ENCODE measurements at regions not wholly inside any gene's neighbourhood (a gene's known extent, or its start where the extent isn't known, plus 50 kb on each side); places are given as distances from the start of the nearest gene placed in this dataset.

DNA sequence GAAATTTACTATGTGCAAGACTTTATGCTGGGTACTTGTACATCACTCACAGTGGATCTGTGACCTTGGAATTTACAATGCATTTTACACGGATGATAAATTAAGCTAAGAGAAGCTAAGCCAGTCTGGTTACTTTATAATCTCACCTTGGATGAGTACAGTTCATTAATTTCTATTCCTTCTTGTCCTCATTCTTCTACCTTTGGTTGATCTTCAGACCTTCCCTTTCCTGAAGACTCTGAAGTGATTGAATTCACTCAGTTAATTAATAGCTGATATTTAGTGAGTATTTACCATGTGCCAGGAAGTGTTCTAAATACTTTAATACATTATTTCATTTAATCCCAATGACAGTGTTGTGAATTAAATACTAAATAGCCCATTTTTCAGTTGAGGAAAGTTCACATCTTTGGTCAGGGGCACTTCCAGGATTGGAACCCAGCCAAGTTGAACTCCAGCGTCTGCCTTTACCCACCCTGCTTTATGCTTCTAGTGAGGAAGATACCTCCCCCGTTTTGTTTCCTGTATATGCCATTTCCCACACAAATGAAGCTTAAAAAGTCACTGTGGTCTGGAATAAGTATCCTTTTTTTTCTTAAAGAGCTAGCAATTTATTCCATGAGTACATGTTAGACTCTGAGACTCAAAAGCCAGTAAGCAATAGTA lies 146.6 kb downstream of the TLR5 start:
- DNase-seq (ENCODE audit: low spot score): no peak

DNA sequence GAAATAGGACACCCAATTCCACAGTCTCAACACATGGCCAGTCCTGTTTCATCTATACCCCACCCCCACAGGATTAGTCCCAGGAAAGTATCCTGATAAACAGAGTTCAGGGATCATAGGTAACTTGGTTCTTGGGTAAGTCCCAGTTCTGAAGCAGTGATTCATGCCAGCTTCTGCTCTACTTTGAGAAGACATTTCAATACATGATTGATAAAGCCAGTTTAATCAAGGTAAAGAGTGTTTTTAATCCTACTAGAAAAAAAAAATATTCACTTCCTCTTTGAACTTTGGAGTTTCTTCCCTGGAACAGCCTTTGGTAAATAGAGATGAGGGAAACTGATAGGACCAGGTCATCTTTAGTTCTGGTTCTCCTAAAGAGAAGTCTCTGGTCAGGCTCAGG lies 142.4 kb downstream of the TLR5 start:
- DNase-seq (ENCODE audit: low spot score): no peak

DNA sequence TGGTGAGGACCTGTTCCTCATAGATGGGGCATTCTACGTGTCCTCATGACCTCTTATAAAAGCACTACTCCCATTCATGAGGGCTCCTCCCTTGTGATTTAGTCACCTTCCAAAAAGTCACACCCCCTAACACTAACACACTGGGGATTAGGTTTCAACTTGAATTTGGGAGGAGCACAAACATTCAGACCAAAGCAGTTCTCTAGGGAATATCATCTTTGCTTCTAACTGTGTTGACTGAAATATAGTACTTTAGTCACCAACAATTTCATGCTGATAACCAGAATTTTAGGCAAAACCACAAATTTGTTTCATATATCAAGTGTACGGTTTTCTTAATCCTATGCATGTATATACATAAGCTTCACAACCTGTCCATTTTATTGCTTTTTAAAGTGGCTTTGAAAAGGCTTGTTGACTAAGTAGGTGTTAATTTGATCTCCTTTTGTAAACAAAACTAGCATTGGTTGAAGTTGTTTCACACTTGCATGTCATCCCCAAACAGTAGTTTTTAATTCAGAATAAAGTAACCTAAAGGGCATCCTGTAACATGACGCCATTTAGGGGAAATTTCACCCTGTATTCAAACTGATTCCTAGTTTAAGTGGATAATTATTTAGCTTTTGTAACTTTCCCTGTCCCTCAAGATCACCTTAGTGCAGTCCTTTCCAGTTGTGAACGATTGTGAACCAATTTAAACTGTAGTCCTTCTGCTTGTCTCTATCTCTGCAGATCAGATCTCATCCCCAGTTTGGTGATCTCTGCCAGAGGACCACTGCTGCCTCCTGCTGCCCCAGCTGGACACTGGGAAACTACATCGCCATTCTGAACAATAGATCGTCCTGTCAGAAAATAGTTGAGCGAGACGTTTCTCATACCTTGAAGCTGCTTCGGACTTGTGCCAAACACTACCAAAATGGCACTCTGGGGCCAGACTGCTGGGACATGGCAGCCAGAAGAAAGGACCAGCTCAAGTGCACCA lies 141.1 kb downstream of the TLR5 start:
- no peak for DNase-seq (ENCODE audit: low spot score)

DNA sequence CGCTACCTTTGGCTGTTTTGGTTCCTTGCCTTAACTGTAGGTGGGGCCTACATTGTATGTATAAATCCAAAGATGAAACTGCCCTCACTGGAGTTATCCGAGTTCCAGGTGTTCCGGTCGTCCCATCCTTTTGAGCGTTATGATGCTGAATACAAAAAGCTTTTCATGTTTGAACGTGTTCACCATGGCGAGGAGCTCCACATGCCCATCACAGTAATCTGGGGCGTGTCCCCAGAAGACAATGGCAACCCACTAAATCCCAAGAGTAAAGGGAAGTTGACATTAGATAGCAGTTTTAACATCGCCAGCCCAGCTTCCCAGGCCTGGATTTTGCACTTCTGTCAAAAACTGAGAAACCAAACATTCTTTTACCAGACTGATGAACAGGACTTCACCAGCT lies 139.5 kb downstream of the TLR5 start:
- DNase-seq (ENCODE audit: low spot score): no peak

DNA sequence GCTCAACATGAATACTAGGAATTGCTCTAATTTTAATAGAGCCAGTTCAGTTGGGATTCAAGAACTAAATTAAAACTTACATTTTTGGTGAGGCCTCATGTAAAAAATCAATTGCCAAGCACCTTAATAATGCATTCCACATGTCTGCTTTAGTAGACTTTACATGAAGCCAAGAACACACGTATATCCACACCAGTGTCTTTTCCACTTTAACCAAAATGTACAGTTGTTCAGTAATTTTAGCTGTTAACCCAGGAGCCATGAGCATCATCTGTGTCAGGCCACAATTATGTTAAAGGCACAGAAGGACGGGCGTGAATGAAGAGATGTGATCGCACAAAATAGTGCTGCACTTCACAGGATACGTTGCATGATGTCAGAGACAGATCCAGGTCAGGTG lies 136.7 kb downstream of the TLR5 start:
- no peak for DNase-seq (ENCODE audit: low spot score)

DNA sequence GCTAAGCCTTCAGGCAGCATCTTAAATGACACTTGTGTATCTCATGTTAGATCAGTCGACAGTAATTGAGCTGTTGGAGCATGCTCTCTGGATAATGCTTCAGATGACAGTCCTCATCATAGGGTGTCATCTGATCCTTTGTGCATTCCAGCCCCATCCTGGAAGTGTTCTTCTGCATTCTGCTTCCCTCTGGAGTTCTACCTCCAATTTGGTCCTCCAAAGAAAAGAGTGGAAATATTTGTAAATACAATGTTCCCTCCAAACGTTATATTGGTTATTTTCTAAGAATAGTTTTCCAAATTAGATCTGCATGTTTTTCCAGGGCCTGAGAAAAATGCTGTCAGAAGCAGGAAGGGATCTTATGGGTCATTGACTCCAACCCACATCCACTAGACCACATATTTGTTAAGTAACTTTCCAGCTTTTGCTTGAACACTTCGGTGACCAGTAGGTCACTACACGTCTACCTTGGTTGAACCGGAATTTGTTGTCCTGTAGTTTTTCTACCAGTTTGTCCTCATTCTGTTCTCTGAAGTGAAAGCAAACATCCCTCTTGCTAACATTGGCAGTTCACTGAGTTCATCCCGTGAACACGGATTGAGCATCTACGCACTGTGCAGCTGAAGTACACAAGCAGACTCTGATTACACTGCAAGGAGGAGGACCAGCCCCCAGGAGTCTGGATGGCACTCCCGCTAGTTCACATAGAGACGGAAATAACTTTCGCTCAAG lies 136.0 kb downstream of the TLR5 start:
- no peak for DNase-seq (ENCODE audit: low spot score)

DNA sequence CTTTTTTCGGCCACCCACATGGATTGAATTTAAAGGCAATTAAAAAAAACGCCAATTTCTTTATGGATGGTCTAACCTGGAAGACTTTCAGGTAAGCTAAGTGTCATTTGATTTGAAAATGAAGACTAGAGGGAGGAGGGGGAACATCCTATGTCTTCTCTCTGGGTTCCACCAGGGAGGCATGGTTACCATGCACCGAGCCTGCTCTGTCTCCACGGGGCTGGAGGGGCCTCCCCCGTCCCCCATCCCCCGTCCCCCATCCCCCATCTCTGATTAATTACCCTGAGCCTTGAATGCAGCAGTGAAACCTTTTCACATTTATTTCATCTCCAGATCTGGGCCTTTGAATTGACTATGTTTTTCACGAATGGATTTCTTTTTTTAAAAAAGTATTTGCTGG lies 135.1 kb downstream of the TLR5 start:
- no peak for DNase-seq (ENCODE audit: low spot score)

DNA sequence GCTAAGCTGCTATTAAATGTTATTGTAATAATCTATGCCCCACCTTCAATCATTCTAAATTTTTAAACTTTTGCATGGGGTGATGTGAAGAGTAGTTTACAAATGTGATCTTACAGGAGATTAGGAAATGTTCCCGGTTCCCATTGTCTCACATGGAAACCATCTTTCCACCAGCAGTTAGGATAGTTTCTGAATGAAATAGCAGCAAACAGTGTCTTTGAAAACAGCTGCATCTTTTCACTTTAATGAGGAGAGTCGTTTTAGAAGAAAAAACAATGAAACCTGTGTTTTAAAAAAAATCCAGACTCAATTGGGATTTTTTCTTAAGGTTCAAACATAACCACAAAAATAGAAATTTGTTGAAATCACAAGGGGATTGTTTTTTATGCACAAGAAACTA lies 134.2 kb downstream of the TLR5 start:
- no peak for DNase-seq (ENCODE audit: low spot score)

DNA sequence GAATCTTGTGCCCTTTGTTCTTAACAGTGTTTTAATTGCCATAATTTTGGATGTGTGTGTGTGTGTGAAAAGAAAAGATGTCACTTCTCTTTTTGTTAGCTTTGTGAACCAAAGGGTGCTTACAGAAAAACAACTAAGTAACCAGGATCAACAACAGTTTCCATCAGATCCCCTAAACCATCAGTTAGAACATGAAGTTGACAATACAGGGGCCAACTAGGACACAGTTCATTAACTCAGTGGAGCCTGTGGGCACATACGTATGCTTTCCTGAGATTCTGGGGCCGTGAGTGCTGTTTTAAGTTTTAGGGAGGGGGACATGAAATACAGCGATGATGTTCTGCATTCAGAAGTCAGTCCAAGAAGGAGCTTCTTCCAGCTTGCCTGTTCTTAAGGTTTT lies 133.6 kb downstream of the TLR5 start:
- no peak for DNase-seq (ENCODE audit: low spot score)

DNA sequence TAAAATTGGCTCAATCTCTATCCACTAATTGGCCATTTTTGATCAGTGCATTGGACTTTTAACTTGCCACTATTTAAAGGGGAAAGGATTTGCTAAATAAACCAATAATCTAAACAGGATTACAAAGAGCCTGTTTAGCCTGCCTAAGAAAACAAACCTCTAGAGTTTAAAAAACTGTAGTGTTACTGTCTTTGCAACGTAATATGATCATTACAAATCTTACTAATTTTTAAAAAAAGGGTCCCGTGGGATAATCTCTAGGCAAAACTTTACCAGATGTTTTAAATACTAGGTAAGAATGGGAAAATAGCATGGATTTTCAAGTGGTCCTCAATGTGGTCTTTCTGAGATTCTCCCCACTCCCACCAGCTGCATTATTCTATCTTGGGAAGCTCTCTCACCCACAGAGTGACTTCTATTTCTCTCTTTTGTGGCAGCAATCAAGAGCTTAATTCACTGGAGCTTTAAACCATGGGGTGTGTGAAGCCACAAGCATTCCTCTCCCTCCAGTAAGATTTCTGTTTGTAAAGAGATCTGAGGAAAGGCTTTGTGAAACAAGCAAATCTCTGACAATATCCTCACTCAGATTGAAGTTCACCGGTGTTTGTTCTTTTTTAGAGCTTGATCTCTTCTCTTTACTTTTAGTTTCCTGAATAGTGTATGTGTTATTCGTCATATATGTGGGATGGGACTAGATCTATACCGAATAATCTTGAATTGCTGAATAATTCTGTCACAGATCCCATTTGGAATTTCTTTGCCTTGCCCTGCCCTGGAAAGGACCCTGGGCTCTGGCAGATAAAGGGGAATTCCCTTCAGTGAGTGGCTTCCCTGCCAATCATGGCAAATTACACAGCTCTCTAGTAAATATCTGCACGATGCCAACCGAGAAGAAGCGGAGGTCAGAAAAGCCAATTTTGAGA lies 132.2 kb downstream of the TLR5 start:
- peak; percentile 35 for DNase-seq (ENCODE audit: low spot score)

DNA sequence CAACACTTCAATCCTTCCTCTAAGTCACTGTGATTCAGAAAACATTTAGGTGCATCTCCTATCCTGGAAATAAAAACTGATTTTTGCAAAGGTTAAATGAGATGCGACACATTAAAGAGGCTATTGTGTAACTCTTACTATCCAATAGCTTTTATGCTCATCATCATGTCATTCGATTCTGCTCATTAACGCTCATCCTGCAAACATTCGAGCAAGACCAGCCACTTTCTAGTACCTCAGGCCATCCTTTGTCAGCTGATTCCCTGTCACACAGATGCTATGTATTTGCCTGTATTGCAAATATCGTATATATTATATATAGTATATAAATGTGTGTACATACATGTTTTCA lies 131.6 kb downstream of the TLR5 start:
- no peak for DNase-seq (ENCODE audit: low spot score)

DNA sequence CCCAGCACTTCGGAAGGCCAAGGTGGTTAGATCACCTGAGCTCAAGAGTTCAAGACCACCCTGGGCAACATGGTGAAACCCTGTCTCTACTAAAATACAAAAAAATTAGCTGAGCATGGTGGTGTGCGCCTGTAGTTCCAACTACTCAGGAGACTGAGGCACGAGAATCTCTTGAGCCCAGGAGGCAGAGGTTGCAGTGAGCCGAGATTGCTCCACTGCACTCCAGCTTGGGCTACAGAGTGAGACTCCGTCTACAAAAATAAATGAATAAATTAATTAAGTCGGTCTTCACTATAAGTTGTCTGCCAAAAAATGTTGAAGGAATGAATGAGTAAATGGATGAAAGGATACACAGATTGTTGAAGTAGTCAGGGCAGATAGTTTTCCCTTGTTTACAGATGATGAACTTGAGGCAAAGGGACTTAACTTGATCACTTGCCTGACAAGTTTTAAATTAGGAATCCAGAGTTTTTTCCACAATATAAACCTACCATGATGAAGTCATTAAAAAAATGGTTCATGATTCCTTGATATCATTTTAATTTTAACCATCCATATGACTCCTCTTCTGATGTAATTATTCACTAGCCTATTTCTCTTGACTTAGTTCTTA lies 130.8 kb downstream of the TLR5 start:
- DNase-seq (ENCODE audit: low spot score): no peak

DNA sequence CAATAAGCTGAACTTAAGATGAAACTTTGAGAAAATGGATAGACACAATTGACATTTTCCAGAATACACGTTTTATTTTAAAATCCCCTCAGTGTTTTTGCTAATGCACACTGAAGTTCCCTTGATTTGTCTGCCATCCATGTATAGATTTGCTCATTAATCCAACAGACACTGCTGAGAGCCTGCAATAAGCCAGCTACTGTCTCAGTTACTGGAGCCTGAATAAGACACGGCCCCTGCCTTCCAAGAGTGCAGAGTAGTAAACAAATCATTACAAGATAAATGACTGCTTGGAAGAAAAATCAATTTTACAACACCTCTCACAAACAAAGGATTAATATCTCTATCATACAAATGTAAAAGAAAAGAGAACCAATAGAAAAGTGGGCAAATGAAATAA lies 130.1 kb downstream of the TLR5 start:
- no peak for DNase-seq (ENCODE audit: low spot score)

DNA sequence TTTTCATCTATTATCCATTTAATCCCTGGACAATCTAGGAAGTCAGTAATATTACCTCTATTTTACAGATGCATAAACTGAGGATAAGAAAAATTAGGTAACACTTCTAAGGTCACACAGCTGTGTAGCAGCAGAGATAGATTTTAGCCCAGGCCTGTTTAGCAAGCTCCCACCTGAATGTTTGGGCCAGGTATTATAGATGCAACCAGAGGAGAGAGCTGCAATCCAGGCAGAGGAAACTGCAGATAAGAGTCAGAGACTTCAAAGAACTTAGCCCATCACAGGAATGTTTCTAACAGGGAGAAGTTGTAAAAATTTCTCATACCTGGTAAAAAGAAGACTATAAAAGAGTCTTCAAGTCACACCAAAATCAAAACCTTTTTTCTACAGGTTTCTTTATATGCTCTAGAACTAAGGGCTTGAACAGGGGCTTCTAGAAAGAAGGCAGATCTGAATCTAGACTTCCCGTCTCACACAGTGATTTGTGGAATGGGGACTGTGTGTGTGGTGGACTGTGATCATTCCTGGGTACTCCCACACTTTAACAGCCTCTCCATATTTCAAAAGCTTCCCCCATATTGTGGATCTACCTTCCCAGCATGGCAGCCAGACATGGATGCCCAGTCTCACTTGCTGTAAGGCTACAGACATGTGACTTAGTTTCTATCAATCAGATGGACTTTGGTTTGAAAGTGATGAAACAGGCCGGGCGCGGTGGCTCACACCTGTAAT lies 128.7 kb downstream of the TLR5 start:
- DNase-seq (ENCODE audit: low spot score): no peak

DNA sequence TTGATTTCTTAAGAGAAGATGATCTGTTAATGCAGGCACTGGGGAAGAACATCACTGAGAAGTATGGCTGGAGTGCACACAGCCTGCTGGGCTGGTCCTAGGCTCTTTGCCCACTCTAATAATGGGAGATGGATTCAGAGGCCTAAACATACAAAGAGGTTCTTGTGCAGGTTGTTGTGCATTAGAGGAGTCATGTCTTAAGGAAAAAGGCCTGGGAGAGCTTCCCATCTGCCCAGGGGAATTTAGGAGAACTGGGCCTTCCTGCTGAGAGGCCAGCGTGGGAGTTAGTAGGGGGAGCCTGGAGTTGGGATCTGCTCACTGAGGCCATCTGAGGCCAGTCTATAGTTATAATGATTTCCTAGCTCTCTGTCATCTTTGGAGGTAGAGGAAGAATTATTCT lies 126.7 kb downstream of the TLR5 start:
- no peak for DNase-seq (ENCODE audit: low spot score)

DNA sequence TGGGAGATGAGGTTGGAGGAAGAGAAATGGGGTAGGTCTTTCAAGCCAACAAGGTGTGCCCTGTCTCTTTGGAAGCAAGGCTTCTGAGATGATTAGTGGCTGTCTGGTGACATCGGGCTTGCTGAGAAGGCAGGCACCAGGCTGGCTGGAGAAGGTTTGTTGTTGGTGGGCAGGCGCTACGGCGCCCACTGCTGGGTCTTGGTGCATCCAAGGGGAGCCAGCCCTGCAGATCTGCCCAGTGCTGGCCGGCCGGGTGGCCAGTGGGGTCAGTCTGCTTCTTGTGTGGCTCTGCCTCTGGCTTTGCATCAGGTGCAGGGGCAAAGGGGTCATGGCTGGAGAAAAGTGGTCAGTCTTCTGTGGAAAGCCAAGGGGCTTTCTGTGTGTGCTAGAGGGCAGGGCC lies 126.2 kb downstream of the TLR5 start:
- no peak for DNase-seq (ENCODE audit: low spot score)

DNA sequence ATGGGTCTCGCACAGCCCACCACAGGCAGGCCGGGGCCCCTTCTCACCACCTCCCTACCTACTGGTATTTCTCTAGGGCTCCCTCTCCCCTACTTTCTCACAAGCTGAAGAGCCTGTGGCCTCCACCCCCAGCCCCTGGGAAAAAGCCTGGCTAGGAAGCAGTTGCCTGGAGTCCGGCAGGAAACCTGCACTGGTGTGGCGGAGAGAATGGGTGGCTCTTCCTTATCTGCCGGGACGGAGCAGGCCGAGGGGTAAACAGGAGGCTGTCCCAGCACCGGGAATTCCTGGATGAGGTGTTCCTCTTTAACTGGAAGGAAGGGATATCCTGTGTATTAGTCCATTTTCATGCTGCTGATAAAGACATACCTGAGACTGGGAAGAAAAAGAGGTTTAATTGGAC lies 125.8 kb downstream of the TLR5 start:
- DNase-seq (ENCODE audit: low spot score): no peak

DNA sequence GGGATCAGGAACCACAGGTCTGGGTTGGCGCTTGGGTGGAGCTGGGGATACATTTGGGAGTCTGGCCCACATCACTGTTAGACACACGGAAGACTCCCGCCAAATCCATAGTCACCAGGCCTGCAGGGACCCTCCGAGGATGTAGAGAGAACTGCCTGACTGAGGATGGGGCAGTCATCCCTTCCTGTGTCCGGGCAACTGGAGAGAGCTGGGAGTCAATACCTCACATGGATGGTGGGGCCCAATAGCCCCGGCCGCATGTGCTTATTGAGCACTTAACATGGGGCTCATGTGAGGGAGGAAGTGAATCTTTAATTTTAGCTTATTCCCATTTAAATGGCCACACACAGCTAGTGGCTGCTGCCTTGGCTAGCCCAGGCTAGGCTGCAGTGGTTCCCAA lies 124.5 kb downstream of the TLR5 start:
- no peak for DNase-seq (ENCODE audit: low spot score)

DNA sequence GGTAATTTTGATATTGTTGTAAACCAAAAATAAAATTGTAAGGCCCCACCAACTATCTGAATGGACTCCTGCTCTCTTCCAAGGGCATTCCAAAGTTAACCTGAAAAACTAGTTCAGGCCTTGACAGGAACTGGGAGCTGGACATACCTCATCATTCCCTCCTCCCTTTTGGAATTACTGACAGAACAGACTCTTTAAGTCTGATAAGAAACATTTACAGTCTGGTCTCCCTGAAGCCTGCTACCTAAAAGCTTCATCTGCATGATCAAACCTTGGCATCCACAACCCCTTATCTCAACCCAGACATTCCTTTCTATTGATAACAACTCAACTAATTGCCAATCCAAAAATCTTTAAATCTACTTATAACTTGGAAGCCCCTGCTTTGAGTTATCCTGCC lies 123.8 kb downstream of the TLR5 start:
- DNase-seq (ENCODE audit: low spot score): no peak

DNA sequence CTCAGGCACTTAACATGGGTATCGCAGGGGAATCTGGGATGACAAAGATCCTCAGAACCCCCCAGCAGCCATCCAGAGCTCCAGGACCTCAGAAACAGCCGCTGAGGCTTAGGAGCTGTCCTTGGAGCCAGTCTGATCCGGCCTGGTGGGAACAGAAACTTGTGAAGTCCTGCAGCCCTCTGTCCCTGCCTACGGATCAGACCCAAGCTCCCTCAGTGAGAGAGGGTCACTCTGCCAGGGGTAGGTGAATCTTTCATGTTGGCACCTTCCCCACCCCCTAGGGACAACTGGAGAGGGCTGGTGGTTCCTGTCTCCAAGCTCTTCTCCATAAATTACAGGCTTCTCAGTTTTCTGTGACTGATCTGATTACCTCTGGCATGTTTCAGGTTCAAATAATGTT lies 122.3 kb downstream of the TLR5 start:
- no peak for DNase-seq (ENCODE audit: low spot score)
